ENCODE measurements at regions not wholly inside any gene's neighbourhood (a gene's known extent, or its start where the extent isn't known, plus 50 kb on each side); places are given as distances from the start of the nearest gene placed in this dataset.

GRCh38 chr16:86363836-86364618 lies 146.3 kb upstream of the FOXF1 start:
- H3K27me3 ChIP-seq (ENCODE audit: insufficient read depth, low read length): peaks cover 3% of the 10 kb centered on the region
- no peak overlapping the region for H3K4me3 ChIP-seq (ENCODE audit: insufficient read depth, low read depth, low read length)
- no peaks in the 10 kb centered on the region for H3K9me3 ChIP-seq (ENCODE audit: insufficient read depth, low read depth, low read length)
- H3K4me1 ChIP-seq (ENCODE audit: insufficient read depth, low read length): peaks cover 19% of the 10 kb centered on the region
- no peaks in the 10 kb centered on the region for H4K20me1 ChIP-seq (ENCODE audit: insufficient read depth, low read length)
- no peaks in the 10 kb centered on the region for H3K36me3 Mint-ChIP-seq (ENCODE audit: low read depth, unreplicated experiment)
- no peak overlapping the region for H3K4me2 ChIP-seq (ENCODE audit: low read length)
- DNase-seq (ENCODE audit: low read depth) (peak; percentile 55), FAIRE-seq (no peak)
- peak overlapping the region; percentile 35 for H3K27ac Mint-ChIP-seq (ENCODE audit: unreplicated experiment)
- no peak overlapping the region for H3K27ac ChIP-seq (ENCODE audit: low read depth, low read length)
- H2AFZ ChIP-seq (ENCODE audit: low read depth, low read length): no peak overlapping the region
- no peaks in the 10 kb centered on the region for H3K36me3 ChIP-seq (ENCODE audit: insufficient read depth, low read length)
- H3K4me3 Mint-ChIP-seq (ENCODE audit: unreplicated experiment): no peak overlapping the region
- H3K79me2 ChIP-seq (ENCODE audit: insufficient read depth, low read length): no peaks in the 10 kb centered on the region
- H3K9ac ChIP-seq (ENCODE audit: low read length): no peak overlapping the region
- peaks cover 12% of the 10 kb centered on the region for H3K4me1 Mint-ChIP-seq (ENCODE audit: low read depth, unreplicated experiment)
- peaks cover 38% of the 10 kb centered on the region for H3K27me3 Mint-ChIP-seq (ENCODE audit: low read depth, unreplicated experiment)
- peaks cover 6% of the 10 kb centered on the region for H3K9me3 Mint-ChIP-seq (ENCODE audit: unreplicated experiment)
- TF ChIP-seq EZH2 (IDR thresholded peaks at IDR 0.05; ENCODE audit: insufficient read depth, low read length): no peak
- TF ChIP-seq, protein P1, sequence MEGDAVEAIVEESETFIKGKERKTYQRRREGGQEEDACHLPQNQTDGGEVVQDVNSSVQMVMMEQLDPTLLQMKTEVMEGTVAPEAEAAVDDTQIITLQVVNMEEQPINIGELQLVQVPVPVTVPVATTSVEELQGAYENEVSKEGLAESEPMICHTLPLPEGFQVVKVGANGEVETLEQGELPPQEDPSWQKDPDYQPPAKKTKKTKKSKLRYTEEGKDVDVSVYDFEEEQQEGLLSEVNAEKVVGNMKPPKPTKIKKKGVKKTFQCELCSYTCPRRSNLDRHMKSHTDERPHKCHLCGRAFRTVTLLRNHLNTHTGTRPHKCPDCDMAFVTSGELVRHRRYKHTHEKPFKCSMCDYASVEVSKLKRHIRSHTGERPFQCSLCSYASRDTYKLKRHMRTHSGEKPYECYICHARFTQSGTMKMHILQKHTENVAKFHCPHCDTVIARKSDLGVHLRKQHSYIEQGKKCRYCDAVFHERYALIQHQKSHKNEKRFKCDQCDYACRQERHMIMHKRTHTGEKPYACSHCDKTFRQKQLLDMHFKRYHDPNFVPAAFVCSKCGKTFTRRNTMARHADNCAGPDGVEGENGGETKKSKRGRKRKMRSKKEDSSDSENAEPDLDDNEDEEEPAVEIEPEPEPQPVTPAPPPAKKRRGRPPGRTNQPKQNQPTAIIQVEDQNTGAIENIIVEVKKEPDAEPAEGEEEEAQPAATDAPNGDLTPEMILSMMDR (IDR thresholded peaks at IDR 0.05; ENCODE audit: insufficient read depth, low read depth, low read length): no peak

DNA sequence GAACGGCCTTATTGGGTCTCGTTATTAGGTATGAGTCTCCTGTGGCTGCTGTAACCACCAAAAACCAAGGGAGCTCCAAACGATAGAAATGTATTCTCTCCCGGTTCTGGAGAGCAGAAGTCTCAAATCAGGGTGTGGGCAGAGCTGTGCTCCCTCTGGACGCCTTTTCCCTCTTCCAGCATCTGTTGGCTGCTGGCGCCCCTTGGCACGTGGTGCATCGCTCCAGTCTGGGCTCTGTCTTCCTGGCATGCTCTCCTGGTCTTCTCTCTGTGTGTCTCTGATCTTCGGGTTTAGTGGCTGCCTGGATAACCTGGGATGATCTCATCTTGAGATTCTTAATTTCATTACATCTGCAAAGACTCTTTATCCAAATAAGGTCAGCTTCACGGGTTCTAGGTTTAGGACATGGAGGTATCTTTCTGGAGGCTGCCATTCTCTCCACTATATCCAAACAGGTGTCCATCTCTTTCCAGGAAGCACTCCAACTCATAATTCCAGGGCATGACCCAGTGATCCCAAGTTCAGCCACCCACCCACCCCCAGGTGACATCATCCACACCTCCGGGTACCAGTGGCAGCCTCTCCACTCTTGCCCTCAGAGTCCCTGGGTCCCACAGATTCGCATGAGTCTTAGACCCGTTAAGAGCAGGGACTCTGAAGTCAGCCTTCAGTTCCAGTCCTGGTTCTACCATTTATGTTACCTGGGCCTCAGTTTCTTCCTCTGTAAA lies 145.5 kb upstream of the FOXF1 start:
- H3K4me1 Mint-ChIP-seq (ENCODE audit: low read depth, unreplicated experiment): peaks cover 12% of the 10 kb centered on the region
- no peaks in the 10 kb centered on the region for H3K36me3 ChIP-seq (ENCODE audit: insufficient read depth, low read length)
- no peaks in the 10 kb centered on the region for H4K20me1 ChIP-seq (ENCODE audit: insufficient read depth, low read length)
- peaks cover 19% of the 10 kb centered on the region for H3K4me1 ChIP-seq (ENCODE audit: insufficient read depth, low read length)
- no peak overlapping the region for H3K4me3 ChIP-seq (ENCODE audit: insufficient read depth, low read depth, low read length)
- no peak overlapping the region for H2AFZ ChIP-seq (ENCODE audit: low read depth, low read length)
- no peaks in the 10 kb centered on the region for H3K36me3 Mint-ChIP-seq (ENCODE audit: low read depth, unreplicated experiment)
- peaks cover 34% of the 10 kb centered on the region for H3K27me3 Mint-ChIP-seq (ENCODE audit: low read depth, unreplicated experiment)
- H3K27me3 ChIP-seq (ENCODE audit: insufficient read depth, low read length): peaks cover 3% of the 10 kb centered on the region
- H3K9me3 Mint-ChIP-seq (ENCODE audit: unreplicated experiment): peaks cover 6% of the 10 kb centered on the region
- no peaks in the 10 kb centered on the region for H3K79me2 ChIP-seq (ENCODE audit: insufficient read depth, low read length)
- no peak overlapping the region for H3K4me2 ChIP-seq (ENCODE audit: low read length)
- no peak overlapping the region for H3K4me3 Mint-ChIP-seq (ENCODE audit: unreplicated experiment)
- no peak for TF ChIP-seq EZH2 (IDR thresholded peaks at IDR 0.05; ENCODE audit: insufficient read depth, low read length)
- TF ChIP-seq, protein P1 (IDR thresholded peaks at IDR 0.05; ENCODE audit: insufficient read depth, low read depth, low read length): no peak
- FAIRE-seq: no peak
- no peak overlapping the region for H3K27ac ChIP-seq (ENCODE audit: low read depth, low read length)
- no peaks in the 10 kb centered on the region for H3K9me3 ChIP-seq (ENCODE audit: insufficient read depth, low read depth, low read length)
- DNase-seq (ENCODE audit: low read depth): no peak
- no peak overlapping the region for H3K27ac Mint-ChIP-seq (ENCODE audit: unreplicated experiment)
- H3K9ac ChIP-seq (ENCODE audit: low read length): no peak overlapping the region

Data from astrocyte (in vitro differentiated cells and primary cell).